ENCODE measurements at regions not wholly inside any gene's neighbourhood (a gene's known extent, or its start where the extent isn't known, plus 50 kb on each side); places are given as distances from the start of the nearest gene placed in this dataset.

- TF ChIP-seq KDM1A (IDR thresholded peaks at IDR 0.05; ENCODE audit: low read depth) (no peak), SREBF2 (IDR thresholded peaks at IDR 0.05) (no peak), PBX3 (IDR thresholded peaks at IDR 0.05) (no peak), NR3C1 (IDR thresholded peaks at IDR 0.05) (no peak)
Observed at GRCh38 chr6:154888421-154889295, 106.5 kb upstream of the TIAM2 start (continued).

GRCh38 chr6:154890874-154891273 lies 104.2 kb upstream of the TIAM2 start:
- ATAC-seq (no peak), FAIRE-seq (no peak), DNase-seq (ENCODE audit: low read depth in 1 of 2, low spot score in 1 of 2) (no peak)
- TF ChIP-seq HDAC2 (IDR thresholded peaks at IDR 0.05) (no peak), ZNF302 (CRISPR knock-in tag; IDR thresholded peaks at IDR 0.05) (no peak), JUNB (IDR thresholded peaks at IDR 0.05) (no peak), MYC (IDR thresholded peaks at IDR 0.05; ENCODE audit: borderline replicate concordance, low read length) (no peak), HOXB13 (CRISPR knock-in tag; IDR thresholded peaks at IDR 0.05; ENCODE audit: low read depth) (no peak), USF2 (IDR thresholded peaks at IDR 0.05) (no peak), CTCF (IDR thresholded peaks at IDR 0.05) (no peak), E2F6 (IDR thresholded peaks at IDR 0.05; ENCODE audit: borderline replicate concordance, low read depth) (no peak), HEYL (CRISPR knock-in tag; IDR thresholded peaks at IDR 0.05) (no peak), REST (IDR thresholded peaks at IDR 0.05) (no peak)
- ChIA-PET POLR2A (no interaction called here), CTCF (interaction anchor here (0.9 kb wide), 1 partner anchor 215 kb away, joined by 3 read pairs; no protein-coding TSS in a partner anchor)
- Histone ChIP-seq H3K4me1 (peaks cover 17% of the 10 kb centered on the region), H3K27ac (no peak overlapping the region), H3K9me3 (no peaks in the 10 kb centered on the region), H3K4me2 (no peak overlapping the region), H3K4me3 (no peak overlapping the region)
- 100% methylated on average over 3 of the region's 3 CpGs for WGBS (ENCODE audit: missing lambda C conversion rate)

- ChIA-PET CTCF (no interaction called here), POLR2A (no interaction called here)
- Histone ChIP-seq H3K27ac (no peak overlapping the region), H3K4me2 (no peak overlapping the region), H3K9me3 (no peaks in the 10 kb centered on the region), H3K4me1 (peaks cover 17% of the 10 kb centered on the region), H3K4me3 (no peak overlapping the region)
- FAIRE-seq (no peak), DNase-seq (ENCODE audit: low read depth in 1 of 2, low spot score in 1 of 2) (peak in 1 of 2 experiments; percentile 18), ATAC-seq (no peak)
- WGBS (ENCODE audit: missing lambda C conversion rate): 95% methylated on average over 3 of the region's 3 CpGs
- TF ChIP-seq KDM1A (IDR thresholded peaks at IDR 0.05; ENCODE audit: low read depth) (no peak), FOSB (CRISPR knock-in tag; IDR thresholded peaks at IDR 0.05) (no peak), FOXS1 (CRISPR knock-in tag; IDR thresholded peaks at IDR 0.05) (no peak), CBX8 (IDR thresholded peaks at IDR 0.05) (no peak), HDAC2 (IDR thresholded peaks at IDR 0.05) (no peak), EHMT2 (IDR thresholded peaks at IDR 0.05; ENCODE audit: low read depth) (no peak), MAZ (IDR thresholded peaks at IDR 0.05; ENCODE audit: borderline replicate concordance, low read depth, low read length) (no peak), ZSCAN20 (CRISPR knock-in tag; IDR thresholded peaks at IDR 0.05) (no peak), HMGXB4 (CRISPR knock-in tag; IDR thresholded peaks at IDR 0.05; ENCODE audit: borderline replicate concordance) (no peak), ZC3H11A (IDR thresholded peaks at IDR 0.05) (no peak), SMC3 (IDR thresholded peaks at IDR 0.05) (no peak), TFCP2L1 (CRISPR knock-in tag; IDR thresholded peaks at IDR 0.05) (no peak), TP53 (CRISPR knock-in tag; IDR thresholded peaks at IDR 0.05) (no peak)
Observed at GRCh38 chr6:154891901-154892300, 103.2 kb upstream of the TIAM2 start.
